ENCODE measurements at regions not wholly inside any gene's neighbourhood (a gene's known extent, or its start where the extent isn't known, plus 50 kb on each side); places are given as distances from the start of the nearest gene placed in this dataset.

GRCh38 chr16:5595849-5596248, 498.3 kb upstream of the EEF2KMT start:
- ATAC-seq (ENCODE audit: low read depth): no peak
- CTCF ChIA-PET: no interaction called here
- DNase-seq: no peak
- no peaks in the 10 kb centered on the region for H3K27me3 ChIP-seq (ENCODE audit: control insufficient read depth, insufficient read depth, low read length)
- H3K4me2 ChIP-seq (ENCODE audit: low read depth, low read length): no peak overlapping the region
- H3K27ac ChIP-seq (ENCODE audit: insufficient read depth, low read length): no peak overlapping the region
- no peak overlapping the region for H2BK20ac ChIP-seq (ENCODE audit: low read depth, low read length)
- no peaks in the 10 kb centered on the region for H3K9me1 ChIP-seq (ENCODE audit: insufficient read depth, low read length)
- H3K9me3 ChIP-seq (ENCODE audit: control insufficient read depth, insufficient read depth, low read length): peaks cover 33% of the 10 kb centered on the region
- H2BK5ac ChIP-seq (ENCODE audit: low read depth, low read length, poor library complexity, severe bottlenecking): no peak overlapping the region
- no peak overlapping the region for H2BK120ac ChIP-seq (ENCODE audit: low read depth, low read length)
- H3K79me1 ChIP-seq (ENCODE audit: low read depth in 1 of 2, low read length in 2 of 2): no peaks in the 10 kb centered on the region
- no peak overlapping the region for H4K5ac ChIP-seq (ENCODE audit: low read depth, low read length)
- H3K18ac ChIP-seq (ENCODE audit: low read depth, low read length): no peak overlapping the region
- H3K14ac ChIP-seq (replicated peaks; ENCODE audit: low read depth, low read length): no peak overlapping the region
- no peak overlapping the region for H3K56ac ChIP-seq (ENCODE audit: extremely low read depth, insufficient read depth, low read length)
- H3K4me1 ChIP-seq (ENCODE audit: control insufficient read depth, insufficient read depth, low read length): no peaks in the 10 kb centered on the region
- 79% methylated on average over 2 of the region's 3 CpGs; no CpG with 5 or more reads in 1 of the 2 experiments for WGBS, 2 experiments (ENCODE audit: extremely low coverage in 2 of 2, insufficient read length in 1 of 2)
- H3K9ac ChIP-seq (ENCODE audit: low read depth, low read length): no peak overlapping the region
- dilution Hi-C loops (cut with HindIII; ENCODE audit: low sequenced_read_pairs, unreplicated experiment) (no loop called here), in situ Hi-C loops (cut with MboI; ENCODE audit: low sequenced_read_pairs) (no loop called here), intact Hi-C loops (cut with micrococcal nuclease) (no loop called here)
- no peak overlapping the region for H2AK5ac ChIP-seq (ENCODE audit: low read depth, low read length)
- no peak overlapping the region for H3K4ac ChIP-seq (ENCODE audit: low read depth, low read length)
- no peak overlapping the region for H4K91ac ChIP-seq (ENCODE audit: insufficient read depth, low read depth, low read length)
- no peak for TF ChIP-seq NFE2L2 (IDR thresholded peaks at IDR 0.05; ENCODE audit: low read depth, low read length)
- TF ChIP-seq BHLHE40 (IDR thresholded peaks at IDR 0.05; ENCODE audit: low read depth, low read length): no peak
- TF ChIP-seq RCOR1 (IDR thresholded peaks at IDR 0.05; ENCODE audit: insufficient replicate concordance, low read length): no peak
- no peak for TF ChIP-seq MAZ (IDR thresholded peaks at IDR 0.05; ENCODE audit: borderline replicate concordance, low read depth, low read length)
- no peak for TF ChIP-seq CHD1 (IDR thresholded peaks at IDR 0.05; ENCODE audit: low read depth, low read length)
- TF ChIP-seq CEBPB (IDR thresholded peaks at IDR 0.05; ENCODE audit: low read depth, low read length): no peak
- no peak for TF ChIP-seq ELK1 (IDR thresholded peaks at IDR 0.05; ENCODE audit: borderline replicate concordance, low read depth, low read length)
- TF ChIP-seq USF2 (IDR thresholded peaks at IDR 0.05; ENCODE audit: low read depth, low read length): no peak
- H4K8ac ChIP-seq (ENCODE audit: low read depth in 2 of 2, low read length in 2 of 2): no peak overlapping the region
- no peak overlapping the region for H3K4me3 ChIP-seq (ENCODE audit: insufficient read depth, low read depth, low read length)
- no peak overlapping the region for H2AFZ ChIP-seq (replicated peaks; ENCODE audit: low read length, poor library complexity)
- no peak overlapping the region for H3K23ac ChIP-seq (ENCODE audit: low read depth, low read length)
- no peak overlapping the region for H2BK15ac ChIP-seq (ENCODE audit: low read depth, low read length)
- no peak overlapping the region for H2AK9ac ChIP-seq (replicated peaks; ENCODE audit: low read depth, low read length, poor library complexity)
- no peaks in the 10 kb centered on the region for H4K20me1 ChIP-seq (ENCODE audit: insufficient read depth, low read length)
- H3K36me3 ChIP-seq (ENCODE audit: control insufficient read depth, insufficient read depth, low read length): no peaks in the 10 kb centered on the region
- POLR2A ChIA-PET (ENCODE audit: unreplicated experiment): no interaction called here
- no TSS peak for BruUV-seq (replicated peaks)
